K562 (cell line): ENCODE measurements at regions not wholly inside any gene's neighbourhood (a gene's known extent, or its start where the extent isn't known, plus 50 kb on each side); places are given as distances from the start of the nearest gene placed in this dataset.

Experiments
- CBX5 ChIP-seq: IDR thresholded peaks from 2 replicates; pipeline ENCODE4 v1.6.1; 2014; ENCODE audit warnings: low read depth, borderline replicate concordance
- CTCF ChIP-seq, 3 experiments: IDR thresholded peaks in 2 of 3; conservative IDR thresholded peaks in 1 of 3; 2 replicates each; pipeline ENCODE4 v1.5.1; 2011 to 2012; ENCODE audit warnings: low read length in 3 of 3, mild to moderate bottlenecking in 3 of 3, control low read depth in 2 of 3, improper control_type of control experiment in 1 of 3, inconsistent platforms in 1 of 3, low read depth in 1 of 3, mixed read lengths in 1 of 3, moderate library complexity in 1 of 3; ENCODE audit not compliant: insufficient read depth in 2 of 3
- ERF ChIP-seq: fragments of 450-650 bp; formaldehyde crosslinking; IDR thresholded peaks from 2 replicates; pipeline ENCODE4 v1.4.0; 2020; ENCODE audit warnings: mild to moderate bottlenecking, mixed read lengths
- EZH2 ChIP-seq: IDR thresholded peaks from 2 replicates; pipeline ENCODE4 v1.6.1; 2012; ENCODE audit warnings: low read depth, mild to moderate bottlenecking, inconsistent platforms, low read length, borderline replicate concordance
- FOXP1 ChIP-seq: sonication (generic); formaldehyde crosslinking; IDR thresholded peaks from 2 replicates; pipeline ENCODE4 v1.8.0; 2022; ENCODE audit warnings: mild to moderate bottlenecking, missing genetic modification reagents
- HMBOX1 ChIP-seq: sonication (generic); IDR thresholded peaks from 2 replicates; pipeline ENCODE4 v1.6.1; 2016
- KLF13 ChIP-seq: fragments of 450-650 bp; IDR thresholded peaks from 2 replicates; pipeline ENCODE4 v1.6.1; 2016; ENCODE audit warnings: missing genetic modification characterization, low read depth, mild to moderate bottlenecking, missing compliant biosample characterization, moderate library complexity, borderline replicate concordance
- POLR2A ChIP-seq: fragments of 450-650 bp; conservative IDR thresholded peaks from 2 replicates; pipeline ENCODE4 v1.6.1; 2016
- RAD21 ChIP-seq, 2 experiments: fragments of 250-450 bp in 1 of 2; fragments of 450-650 bp in 1 of 2; sonication (Bioruptor Pico) in 1 of 2; formaldehyde crosslinking in 1 of 2; IDR thresholded peaks in 1 of 2; conservative IDR thresholded peaks in 1 of 2; 2 replicates each; pipeline versions ENCODE4 v1.4.0 to v1.8.0; 2020 to 2022; ENCODE audit warnings: mild to moderate bottlenecking in 2 of 2, moderate library complexity in 1 of 2
- RFX1 ChIP-seq: fragments of 450-650 bp; IDR thresholded peaks from 2 replicates; pipeline ENCODE4 v1.6.1; 2016; ENCODE audit warnings: mild to moderate bottlenecking, moderate library complexity
- ZBTB33 ChIP-seq: sonication (generic); formaldehyde crosslinking; IDR thresholded peaks from 2 replicates; pipeline ENCODE4 v1.8.1; 2023; ENCODE audit warnings: mild to moderate bottlenecking, missing genetic modification reagents
- ZFPM2 ChIP-seq: fragments of 250-450 bp; sonication (Bioruptor Pico); IDR thresholded peaks from 2 replicates; pipeline ENCODE4 v1.5.1; 2022; ENCODE audit warnings: mild to moderate bottlenecking
- ZNF124 ChIP-seq: sonication (generic); formaldehyde crosslinking; IDR thresholded peaks from 2 replicates; pipeline ENCODE4 v1.8.1; 2022; ENCODE audit warnings: missing genetic modification reagents
- ZNF766 ChIP-seq: fragments of 200-800 bp; sonication (Bioruptor generic); conservative IDR thresholded peaks from 2 replicates; pipeline ENCODE4 v1.6.1; 2016; ENCODE audit warnings: missing genetic modification characterization, missing compliant biosample characterization

- no peak for TF ChIP-seq CTCF (IDR thresholded peaks at IDR 0.05 in 2 of 3, conservative IDR thresholded peaks at IDR 0.05 in 1 of 3; ENCODE audit: insufficient read depth in 2 of 3, low read depth in 1 of 3, low read length in 3 of 3)
- TF ChIP-seq RAD21 (CRISPR knock-in tag; conservative IDR thresholded peaks at IDR 0.05 in 1 of 2, IDR thresholded peaks at IDR 0.05 in 1 of 2): no peak
- no peak for TF ChIP-seq ERF (CRISPR knock-in tag)
- TF ChIP-seq RFX1: no peak
- TF ChIP-seq ZFPM2 (CRISPR knock-in tag): no peak
- no peak for TF ChIP-seq KLF13 (tag)
- TF ChIP-seq FOXP1 (CRISPR knock-in tag): no peak
- TF ChIP-seq ZNF124 (CRISPR knock-in tag): no peak
- TF ChIP-seq ZBTB33 (CRISPR knock-in tag): no peak
- TF ChIP-seq EZH2: no peak
- TF ChIP-seq CBX5: no peak
- TF ChIP-seq HMBOX1: no peak
- TF ChIP-seq ZNF766 (CRISPR knock-in tag): no peak
- no peak for TF ChIP-seq POLR2A
Observed at GRCh38 chr10:83617692-83618545, 521.4 kb upstream of the GHITM start.
